Amniotic stem cell (primary cell): ENCODE measurements at regions not wholly inside any gene's neighbourhood (a gene's known extent, or its start where the extent isn't known, plus 50 kb on each side); places are given as distances from the start of the nearest gene placed in this dataset.

Experiments used
- DNase-seq: peaks from one replicate; lab custom pipeline; 2025; lab: John Stamatoyannopoulos, UW

DNA sequence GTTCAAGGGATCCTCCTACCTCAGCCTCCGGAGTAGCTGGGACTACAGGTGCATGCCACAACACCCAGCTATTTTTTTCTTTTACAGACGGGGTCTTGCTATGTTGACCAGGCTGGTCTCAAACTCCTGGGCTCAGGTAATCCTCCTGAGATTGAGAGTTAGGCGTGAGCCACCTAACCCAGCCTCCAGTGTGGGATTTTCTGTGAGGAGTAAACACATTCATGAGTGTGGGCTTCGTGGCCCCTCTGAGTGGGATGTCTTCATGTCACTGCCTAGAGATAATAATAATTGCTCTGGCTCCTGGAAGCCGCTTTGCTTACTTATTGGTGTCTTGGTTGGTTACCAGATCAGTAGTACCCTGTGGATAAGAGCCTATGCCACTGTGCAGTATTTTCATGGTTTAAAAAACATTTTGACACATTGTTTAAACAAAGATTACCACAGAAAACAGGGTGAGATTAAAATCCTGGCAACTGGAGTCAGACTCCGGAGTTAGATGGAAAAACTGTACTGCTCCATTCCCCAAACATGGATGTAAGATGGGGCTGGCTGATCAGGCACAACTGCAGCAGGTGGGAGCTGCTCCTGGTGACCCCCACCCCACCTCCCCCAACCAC, 159.1 kb upstream of the RAB4A start:
- no peak for DNase-seq

DNA sequence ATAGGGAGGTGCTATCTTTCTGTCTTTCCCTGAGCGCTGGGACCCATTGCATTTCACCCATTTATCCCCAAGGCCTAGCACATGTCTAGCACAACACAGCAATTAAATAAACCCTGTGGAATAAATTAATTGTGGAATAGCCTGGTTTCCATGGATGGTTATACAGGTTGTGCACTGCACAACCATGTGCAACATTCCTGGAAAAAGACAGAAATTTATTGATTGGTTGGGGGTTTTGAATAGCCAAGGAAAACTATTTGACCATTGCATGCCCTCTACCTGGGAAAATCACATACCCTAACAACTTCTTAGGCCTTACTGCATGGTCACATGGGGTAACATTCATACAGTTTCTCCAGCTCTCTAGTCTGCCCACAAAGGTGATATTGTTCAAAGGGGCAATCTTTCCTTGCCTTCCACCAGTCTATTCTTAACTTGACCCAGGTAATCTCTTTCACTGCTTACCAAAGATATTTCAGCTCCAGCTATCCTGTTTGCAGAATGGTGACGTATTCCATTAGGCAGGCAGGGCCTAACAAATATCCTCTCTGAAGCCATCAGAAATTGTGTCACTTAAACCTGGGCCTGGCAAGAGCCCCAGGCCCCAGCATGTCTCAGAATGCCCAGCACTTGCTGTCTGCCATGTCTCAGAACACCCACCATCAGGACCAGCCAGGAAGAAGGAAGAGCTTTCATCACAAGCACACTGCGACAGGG, 157.9 kb upstream of the RAB4A start:
- no peak for DNase-seq

GRCh38 chr1:229114315-229114714, 156.6 kb upstream of the RAB4A start:
- DNase-seq, result no peak

DNA sequence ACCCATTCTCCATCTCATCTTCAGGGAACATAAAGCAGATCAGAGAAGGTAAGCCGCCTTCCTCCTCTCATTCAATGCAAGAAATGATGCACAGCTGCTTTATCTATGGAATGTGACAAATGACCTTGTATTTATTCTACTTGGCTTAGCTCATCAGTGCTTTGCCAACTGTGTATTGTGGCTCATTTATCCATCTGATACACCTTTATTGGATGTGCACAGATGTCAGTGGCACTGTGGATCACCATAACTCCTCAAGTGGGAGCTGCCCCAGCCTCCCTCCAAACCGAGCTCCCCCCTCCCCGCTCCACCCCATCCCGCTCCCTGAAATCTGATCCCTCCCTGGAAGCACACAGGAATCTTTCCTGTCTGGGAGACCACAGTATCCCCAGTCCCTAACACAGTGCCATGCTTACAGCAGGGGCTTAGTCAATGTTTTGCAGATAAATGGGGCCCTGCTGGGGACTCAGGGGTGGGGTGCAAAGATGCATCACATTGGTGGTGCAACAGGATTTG, 156.0 kb upstream of the RAB4A start:
- no peak for DNase-seq

- no peak for DNase-seq
These were observed 154.8 kb upstream of the RAB4A start for GRCh38 chr1:229116114-229116513.

DNA sequence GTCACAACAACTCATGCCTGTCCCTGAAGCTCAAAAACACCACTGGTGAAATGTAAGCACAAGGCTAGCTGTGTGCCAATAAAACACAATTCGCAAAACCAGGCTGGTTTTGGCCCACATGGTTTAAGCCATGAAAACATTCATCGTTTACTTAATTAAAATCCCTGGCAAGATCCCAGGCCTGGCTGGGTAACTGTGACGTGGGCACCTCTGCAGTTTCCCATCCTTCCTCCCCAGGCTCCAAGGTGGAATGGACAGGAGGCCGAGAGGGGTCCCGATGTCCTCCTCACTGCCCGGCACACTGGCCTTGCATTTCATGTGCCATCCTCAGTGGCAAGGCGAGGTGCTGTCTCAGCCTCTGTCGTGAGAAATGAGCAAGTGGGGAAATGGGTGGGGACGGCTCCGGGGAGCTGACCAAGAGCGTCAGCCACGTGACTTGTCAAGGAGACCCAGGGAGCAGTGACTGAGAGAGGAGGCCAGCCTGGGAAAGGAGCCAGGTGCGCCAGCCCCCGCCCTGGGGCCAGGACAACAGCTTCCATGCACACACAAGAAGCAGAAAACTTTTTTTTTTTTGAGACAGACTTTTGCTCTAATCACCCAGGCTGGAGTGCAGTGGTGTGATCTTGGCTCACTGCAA, 153.1 kb upstream of the RAB4A start:
- no peak for DNase-seq

DNA sequence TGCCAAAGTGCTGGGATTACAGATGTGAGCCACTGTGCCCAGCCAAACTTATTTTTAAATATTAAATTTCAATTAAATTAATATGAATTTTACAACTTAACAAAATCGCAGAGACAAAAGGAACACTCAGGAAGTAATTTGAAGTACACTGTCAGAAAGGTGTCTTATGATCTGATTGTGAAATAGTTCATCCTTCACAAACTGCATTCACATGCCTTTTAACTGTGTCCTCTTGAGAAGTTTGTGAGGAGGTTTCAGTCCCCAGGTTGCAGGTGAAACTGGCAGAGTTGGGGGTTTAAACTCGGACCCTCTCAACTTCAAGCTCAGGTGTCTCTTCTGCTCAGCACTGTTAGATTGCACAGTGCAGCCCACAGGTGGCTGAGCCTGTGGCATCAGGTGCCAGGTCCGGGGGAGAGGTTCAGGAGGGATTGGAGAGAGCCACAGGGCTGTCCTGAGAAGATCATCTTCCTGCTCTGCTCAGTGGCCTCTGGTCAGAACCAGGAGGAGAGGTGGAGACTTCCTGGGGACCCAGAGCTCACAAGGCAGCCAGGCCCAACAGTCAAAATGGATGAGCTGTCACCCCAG, 152.3 kb upstream of the RAB4A start:
- DNase-seq, result no peak

- no peak for DNase-seq
These were observed 151.8 kb upstream of the RAB4A start for GRCh38 chr1:229119161-229119560.

- DNase-seq, result no peak
These were observed 151.0 kb upstream of the RAB4A start for GRCh38 chr1:229119876-229120275.

- no peak for DNase-seq
These were observed 149.0 kb upstream of the RAB4A start for GRCh38 chr1:229121845-229122436.

- DNase-seq, result no peak
These were observed 148.3 kb upstream of the RAB4A start for GRCh38 chr1:229122606-229123005.

DNA sequence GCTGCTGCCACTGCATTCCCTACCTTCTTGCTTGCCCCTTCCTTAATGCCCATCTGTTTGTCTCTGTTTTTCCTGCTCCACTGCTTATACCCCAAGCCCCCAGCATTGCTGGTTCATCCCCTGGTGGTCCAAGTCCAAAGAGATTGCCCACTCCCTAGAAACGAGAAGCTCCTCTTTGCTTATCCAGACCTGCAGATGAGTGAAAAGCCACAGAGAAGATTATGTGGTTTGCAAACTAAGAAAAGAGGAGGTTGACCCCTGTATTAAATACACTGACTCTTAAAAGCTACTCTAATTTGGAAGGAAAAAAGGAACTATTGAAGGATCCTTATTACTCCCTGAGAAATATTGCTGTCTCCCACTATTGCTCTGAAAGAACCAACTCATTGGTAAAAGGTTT, 146.8 kb upstream of the RAB4A start:
- DNase-seq, result no peak

- no peak for DNase-seq
These were observed 146.3 kb upstream of the RAB4A start for GRCh38 chr1:229124520-229125124.

DNA sequence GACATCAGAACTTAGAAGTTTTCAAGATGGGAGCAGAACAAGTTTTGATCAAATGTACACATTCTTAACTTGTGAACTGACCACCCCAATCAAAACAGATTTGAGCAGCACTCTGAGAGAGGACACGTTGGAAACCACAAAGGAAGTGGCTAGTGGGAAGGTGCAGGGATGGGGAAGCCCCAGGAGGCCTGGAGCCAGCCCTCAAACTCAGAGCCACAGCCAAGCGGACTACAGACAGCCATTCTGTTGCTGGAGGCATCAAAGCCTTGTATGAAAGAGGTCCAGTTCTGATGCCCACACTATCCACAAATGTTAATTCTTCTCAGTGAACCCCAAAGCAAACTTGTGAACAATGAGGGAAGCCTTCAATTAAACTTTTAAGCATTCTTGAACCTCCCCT, 143.6 kb upstream of the RAB4A start:
- no peak for DNase-seq

DNA sequence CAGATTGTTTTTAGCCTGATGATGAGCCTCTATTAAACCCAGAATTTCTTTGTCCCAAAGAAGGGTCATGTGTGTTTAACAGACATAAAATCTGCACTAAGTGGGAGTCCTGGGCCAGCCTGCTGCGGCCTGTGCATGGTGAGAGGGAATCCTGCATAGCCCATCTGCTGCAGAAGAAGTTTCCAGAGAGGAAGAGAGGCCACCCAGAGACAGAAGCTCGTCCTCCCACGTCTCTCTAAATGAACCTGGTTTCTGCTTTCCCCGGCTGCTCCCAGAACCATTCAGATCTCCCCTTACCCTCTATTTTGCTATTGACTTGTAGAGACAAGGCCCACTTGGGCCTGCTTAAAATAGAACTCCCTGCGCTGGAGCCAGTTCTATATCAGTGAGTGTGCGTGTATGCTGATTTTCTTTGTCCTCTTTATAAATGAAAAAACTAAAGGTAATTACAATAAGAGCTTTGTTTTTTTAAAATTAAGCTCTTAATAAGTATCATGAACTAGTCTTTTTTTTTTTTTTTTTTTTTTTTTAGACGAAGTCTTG, 142.8 kb upstream of the RAB4A start:
- no peak for DNase-seq

DNA sequence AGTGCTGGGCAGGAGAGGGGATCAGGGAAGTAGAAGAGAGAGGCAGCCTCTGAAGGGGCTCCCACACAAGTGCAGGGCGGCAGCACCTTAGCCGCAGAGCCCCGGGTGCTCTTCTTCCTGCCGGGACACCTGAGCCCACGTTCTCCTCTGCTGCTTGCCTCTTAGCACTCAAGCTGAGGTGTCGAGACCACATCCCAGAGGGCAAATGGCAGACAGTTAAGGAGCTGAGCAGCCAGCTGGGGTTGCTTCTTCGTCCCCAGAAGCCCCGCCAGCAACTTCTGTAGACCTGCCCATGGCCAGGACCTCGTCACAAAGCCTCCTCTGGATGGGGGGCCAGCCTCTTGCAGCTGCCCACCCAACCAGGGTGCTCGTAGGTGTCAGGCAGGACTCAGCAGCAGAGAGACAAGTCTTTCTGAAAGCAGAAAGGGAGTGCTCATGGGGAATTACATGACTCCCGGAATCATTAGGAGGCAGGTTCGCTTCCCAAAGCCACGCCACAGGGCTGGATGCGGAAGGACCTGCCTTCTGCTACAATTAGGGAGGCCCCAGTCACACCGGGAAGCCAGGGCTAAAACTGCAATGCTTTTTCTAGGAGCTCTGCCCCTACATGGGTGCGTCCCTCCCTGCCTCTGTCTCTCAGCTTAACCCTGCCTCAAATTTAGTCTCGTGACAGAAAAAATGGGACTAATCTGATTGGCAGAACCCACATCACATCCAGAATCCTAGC, 141.4 kb upstream of the RAB4A start:
- no peak for DNase-seq

DNA sequence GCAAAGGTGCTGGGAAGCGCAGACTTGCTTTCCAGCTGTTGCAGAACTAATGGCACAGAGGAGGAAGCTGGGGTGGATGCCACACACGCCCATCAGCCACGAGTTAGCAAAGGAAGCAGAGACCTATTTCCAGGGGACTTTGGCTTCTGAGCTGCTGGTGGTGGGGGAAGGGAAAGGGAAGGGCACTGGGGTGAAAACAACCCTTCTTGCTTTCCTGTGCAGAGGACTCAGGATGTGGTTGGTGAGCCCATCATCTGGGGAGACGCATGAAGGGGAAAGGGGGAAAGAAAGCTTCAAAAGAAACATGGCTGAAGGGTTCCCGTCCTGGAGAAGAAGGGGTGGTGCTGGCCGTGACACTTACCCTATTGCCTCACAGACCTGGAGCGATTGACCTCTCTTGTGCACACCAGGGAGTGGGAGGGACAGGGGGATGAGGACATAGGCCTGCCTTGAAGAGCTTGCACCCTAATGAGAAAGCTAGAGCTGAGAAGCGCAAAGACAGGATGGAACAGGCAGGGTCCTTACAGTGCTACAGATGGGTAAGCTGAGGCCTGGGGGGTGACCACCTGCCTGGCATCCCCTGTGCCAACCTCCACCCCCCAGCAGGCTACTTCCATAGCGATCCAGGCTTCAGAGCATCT, 140.8 kb upstream of the RAB4A start:
- DNase-seq, result no peak

DNA sequence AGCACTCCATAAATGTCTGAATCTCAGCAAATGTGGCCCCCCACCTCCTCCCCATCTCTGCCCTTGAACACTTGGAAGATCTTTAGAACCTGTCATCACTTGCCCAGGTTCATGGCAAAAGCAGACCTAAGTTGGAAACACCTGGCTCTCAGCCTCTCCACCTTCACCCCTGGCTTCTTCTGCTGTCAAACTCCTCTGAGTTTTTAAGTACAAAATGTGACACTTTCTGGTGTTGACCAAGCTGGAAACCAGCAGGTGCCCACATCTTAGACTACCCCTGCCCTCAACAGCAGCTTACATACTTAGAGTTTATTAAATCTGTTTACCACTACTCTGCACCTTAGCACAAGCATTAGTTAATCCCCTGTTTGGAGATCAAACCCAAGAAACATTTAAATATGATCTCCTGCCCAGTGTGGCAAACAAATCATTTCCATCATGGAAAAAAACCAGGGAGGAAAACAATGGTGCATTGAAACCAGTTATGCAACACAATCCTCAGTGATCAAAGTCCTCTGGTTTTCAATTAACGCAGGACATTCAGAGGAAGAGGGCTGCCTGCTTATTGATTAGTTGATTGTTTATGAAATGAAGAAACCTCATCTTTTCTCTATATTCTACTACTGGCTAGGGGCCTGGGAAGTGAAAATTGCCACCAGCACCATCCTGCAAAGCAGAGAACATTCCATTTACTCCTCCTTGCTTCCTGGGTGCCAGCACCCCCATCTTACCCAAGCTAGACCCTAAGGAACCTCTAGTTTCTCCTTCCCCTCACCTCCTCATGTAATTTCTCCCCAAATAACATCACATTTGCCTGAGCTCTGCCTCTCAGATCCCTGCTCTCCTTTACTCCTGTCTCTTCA, 139.4 kb upstream of the RAB4A start:
- no peak for DNase-seq

GRCh38 chr1:229132106-229132443, 138.8 kb upstream of the RAB4A start:
- no peak for DNase-seq

GRCh38 chr1:229132706-229133105, 138.2 kb upstream of the RAB4A start:
- no peak for DNase-seq
